Transverse colon (tissue), 4 donors: ENCODE measurements at regions not wholly inside any gene's neighbourhood (a gene's known extent, or its start where the extent isn't known, plus 50 kb on each side); places are given as distances from the start of the nearest gene placed in this dataset.

Experiments used
- DNase-seq: peaks from one replicate; pipeline ENCODE4 v3.0.0-alpha.2; 2019
- H3K27ac ChIP-seq, 4 donors: fragments of 200-600 bp; sonication (generic); 2 replicates each; pipeline ENCODE4 v1.5.1; 2016 to 2018; ENCODE audit warnings: inconsistent platforms in 4 of 4
- H3K27me3 ChIP-seq: fragments of 200-600 bp; sonication (generic); 2 replicates; pipeline ENCODE4 v1.5.1; 2017; ENCODE audit warnings: inconsistent platforms
- H3K36me3 ChIP-seq, 4 donors: fragments of 200-600 bp; sonication (generic); 2 replicates each; pipeline ENCODE4 v1.5.1; 2017 to 2019; ENCODE audit warnings: inconsistent platforms in 4 of 4
- H3K4me1 ChIP-seq, 4 donors: fragments of 200-600 bp; sonication (generic); 2 replicates each; pipeline ENCODE4 v1.5.1; 2017 to 2020; ENCODE audit warnings: inconsistent platforms in 4 of 4
- H3K4me3 ChIP-seq, 4 donors: fragments of 200-600 bp; sonication (generic); 1 replicate in 1 of 4; 2 replicates in 3 of 4; pipeline versions ENCODE4 v1.5.1 to v1.6.1; 2017 to 2019; ENCODE audit warnings: inconsistent platforms in 4 of 4
- H3K9me3 ChIP-seq, 2 donors: fragments of 200-600 bp; sonication (generic); 2 replicates each; pipeline ENCODE4 v1.5.1; 2017 to 2019; ENCODE audit warnings: inconsistent platforms in 2 of 2
- EP300 ChIP-seq: sonication (generic); formaldehyde crosslinking; IDR thresholded peaks from one replicate; pipeline ENCODE4 v1.6.1; 2017; ENCODE audit warnings: antibody characterized with exemption, low read depth
- POLR2A ChIP-seq: fragments of 450-650 bp; IDR thresholded peaks from one replicate; pipeline ENCODE4 v1.6.1; 2016; ENCODE audit warnings: antibody characterized with exemption, mild to moderate bottlenecking, moderate library complexity
- POLR2AphosphoS5 ChIP-seq, 3 donors: sonication (generic); formaldehyde crosslinking; IDR thresholded peaks; one replicate each; pipeline ENCODE4 v1.6.1; 2016; ENCODE audit warnings: antibody characterized with exemption in 3 of 3
- WGBS, 2 donors: methylation state at CpG; one replicate each; pipeline ENCODE4 v1.1.5; 2018; ENCODE audit warnings: low coverage in 1 of 2; 5-methylcytosine and 5-hydroxymethylcytosine counted together
- in situ Hi-C, 4 donors: fragments of 200-750 bp; cut with MboI; loops; one replicate each; pipeline versions ENCODE4 v1.15.0 to v1.15.1; 2017; ENCODE audit warnings: low sequenced_read_pairs in 3 of 4, low pct_ligation_motif_present in 1 of 4, low pct_unique_long_range_greater_than_20kb in 1 of 4
- intact Hi-C: fragments of 100-400 bp; cut with DNase I; formaldehyde crosslinking; loops from one replicate; pipeline ENCODE4 v1.15.1; 2023; ENCODE audit warnings: low total_unique reads
- TF ChIP-seq, protein P1 (sequence below), 5 experiments: fragments of 200-600 bp in 3 of 5; fragments of 450-650 bp in 2 of 5; sonication (generic) in 3 of 5; IDR thresholded peaks; 1 replicate in 2 of 5; 2 replicates in 3 of 5; pipeline ENCODE4 v1.5.1; 2016 to 2017; ENCODE audit warnings: antibody characterized with exemption in 5 of 5, inconsistent platforms in 3 of 5, mild to moderate bottlenecking in 2 of 5, moderate library complexity in 1 of 5

DNA sequence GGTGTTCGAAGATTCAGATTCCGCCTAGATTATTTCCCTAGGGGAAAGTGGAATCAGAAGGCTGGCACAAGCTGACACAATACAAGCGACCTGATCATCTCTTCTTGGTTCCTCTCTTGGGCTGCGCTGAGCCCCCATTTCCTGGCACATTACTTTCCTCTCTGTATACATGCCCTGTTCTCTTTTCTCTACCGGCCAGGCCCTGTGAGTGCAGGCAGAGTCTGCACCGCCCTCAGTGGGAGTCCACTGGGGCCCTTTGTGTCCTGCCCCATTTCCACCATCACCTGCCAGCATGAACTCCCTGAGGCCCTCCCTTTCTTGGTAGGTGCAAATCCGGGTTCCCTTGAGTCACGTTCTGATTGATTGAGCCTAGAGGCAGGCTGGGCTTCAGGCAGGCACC lies 287.9 kb downstream of the MSX2 start:
- Histone ChIP-seq H3K9me3 (no peaks in the 10 kb centered on the region), H3K27ac (no peak overlapping the region), H3K4me3 (no peak overlapping the region), H3K27me3 (no peaks in the 10 kb centered on the region), H3K4me1 (no peaks in the 10 kb centered on the region), H3K36me3 (no peaks in the 10 kb centered on the region)
- DNase-seq: no peak
- in situ Hi-C loops (no loop called here), intact Hi-C loops (no loop called here)
- 40 to 78% methylated on average over 1 to 8 of the region's 8 CpGs for WGBS, 2 donors
- TF ChIP-seq POLR2AphosphoS5 (IDR thresholded peaks at IDR 0.05): no peak
- TF ChIP-seq EP300: no peak

DNA sequence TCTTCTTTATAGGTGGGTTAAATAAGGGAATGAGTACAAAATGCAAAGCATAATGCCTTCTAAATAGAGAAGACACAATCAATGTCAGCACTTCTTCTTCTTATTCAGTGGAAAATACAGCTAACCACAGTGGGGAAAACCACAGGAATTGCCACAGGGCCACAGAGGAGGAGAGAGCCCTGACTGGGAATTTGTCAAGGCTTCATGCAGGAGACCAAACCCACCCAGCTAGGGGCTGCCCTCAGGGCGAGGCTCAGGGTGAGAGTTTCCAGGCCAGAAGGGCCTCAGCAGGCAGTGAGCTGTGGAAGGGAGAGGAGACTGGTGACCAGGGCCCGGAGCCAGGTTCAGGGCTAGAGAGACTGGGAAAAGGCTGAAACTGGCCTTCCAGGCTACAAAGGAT lies 279.1 kb downstream of the MSX2 start:
- intact Hi-C loops: no loop called here
- in situ Hi-C loops: no loop called here

DNA sequence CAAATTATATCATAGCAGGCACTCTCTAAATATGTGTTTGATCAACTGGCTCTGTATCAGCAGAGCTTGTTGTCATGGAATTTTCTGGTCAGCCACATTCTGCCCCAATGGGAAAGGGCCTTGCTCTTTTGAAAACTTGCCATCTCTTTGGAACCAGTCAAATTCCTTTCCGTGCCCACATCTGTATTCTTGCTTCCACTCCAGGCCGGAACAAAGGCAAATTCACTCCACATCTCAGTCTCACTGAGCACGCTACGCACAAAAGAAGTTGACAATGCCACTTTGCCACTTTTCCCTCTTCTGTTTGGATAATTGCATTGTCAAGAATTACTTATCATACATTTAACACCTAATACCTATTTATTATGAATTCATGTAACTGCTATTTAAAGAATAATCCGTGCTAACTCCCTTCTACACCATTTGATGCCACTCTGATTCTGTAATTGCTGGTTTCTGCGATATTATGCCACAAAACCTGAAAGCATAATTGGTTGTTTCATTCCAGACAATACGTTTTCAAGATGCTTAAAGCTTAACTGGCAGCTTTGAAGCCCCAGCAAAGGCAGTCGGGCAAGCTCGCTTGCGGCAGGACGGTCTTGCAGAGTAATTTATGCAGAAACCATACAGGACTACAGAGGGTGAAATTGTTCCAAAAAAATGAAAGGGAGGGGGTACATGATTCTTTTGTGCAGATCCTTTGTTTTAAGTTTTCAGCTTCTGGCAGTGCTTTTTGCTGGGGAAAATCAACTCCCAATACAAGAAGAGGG lies 277.7 kb downstream of the MSX2 start:
- in situ Hi-C loops: no loop called here
- intact Hi-C loops: no loop called here

More for the DNA sequence above, 279.1 kb downstream of the MSX2 start:
- Histone ChIP-seq H3K9me3 (no peaks in the 10 kb centered on the region), H3K4me3 (no peak overlapping the region), H3K36me3 (no peaks in the 10 kb centered on the region), H3K27me3 (no peaks in the 10 kb centered on the region), H3K4me1 (no peaks in the 10 kb centered on the region), H3K27ac (no peak overlapping the region)
- 52% methylated on average over 2 of the region's 2 CpGs; no CpG with 5 or more reads in 1 of the 2 donors for WGBS, 2 donors
- DNase-seq: no peak
- TF ChIP-seq EP300 (no peak), POLR2AphosphoS5 (IDR thresholded peaks at IDR 0.05) (no peak), POLR2A (no peak)
- TF ChIP-seq, protein P1, sequence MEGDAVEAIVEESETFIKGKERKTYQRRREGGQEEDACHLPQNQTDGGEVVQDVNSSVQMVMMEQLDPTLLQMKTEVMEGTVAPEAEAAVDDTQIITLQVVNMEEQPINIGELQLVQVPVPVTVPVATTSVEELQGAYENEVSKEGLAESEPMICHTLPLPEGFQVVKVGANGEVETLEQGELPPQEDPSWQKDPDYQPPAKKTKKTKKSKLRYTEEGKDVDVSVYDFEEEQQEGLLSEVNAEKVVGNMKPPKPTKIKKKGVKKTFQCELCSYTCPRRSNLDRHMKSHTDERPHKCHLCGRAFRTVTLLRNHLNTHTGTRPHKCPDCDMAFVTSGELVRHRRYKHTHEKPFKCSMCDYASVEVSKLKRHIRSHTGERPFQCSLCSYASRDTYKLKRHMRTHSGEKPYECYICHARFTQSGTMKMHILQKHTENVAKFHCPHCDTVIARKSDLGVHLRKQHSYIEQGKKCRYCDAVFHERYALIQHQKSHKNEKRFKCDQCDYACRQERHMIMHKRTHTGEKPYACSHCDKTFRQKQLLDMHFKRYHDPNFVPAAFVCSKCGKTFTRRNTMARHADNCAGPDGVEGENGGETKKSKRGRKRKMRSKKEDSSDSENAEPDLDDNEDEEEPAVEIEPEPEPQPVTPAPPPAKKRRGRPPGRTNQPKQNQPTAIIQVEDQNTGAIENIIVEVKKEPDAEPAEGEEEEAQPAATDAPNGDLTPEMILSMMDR (IDR thresholded peaks at IDR 0.05): no peak

DNA sequence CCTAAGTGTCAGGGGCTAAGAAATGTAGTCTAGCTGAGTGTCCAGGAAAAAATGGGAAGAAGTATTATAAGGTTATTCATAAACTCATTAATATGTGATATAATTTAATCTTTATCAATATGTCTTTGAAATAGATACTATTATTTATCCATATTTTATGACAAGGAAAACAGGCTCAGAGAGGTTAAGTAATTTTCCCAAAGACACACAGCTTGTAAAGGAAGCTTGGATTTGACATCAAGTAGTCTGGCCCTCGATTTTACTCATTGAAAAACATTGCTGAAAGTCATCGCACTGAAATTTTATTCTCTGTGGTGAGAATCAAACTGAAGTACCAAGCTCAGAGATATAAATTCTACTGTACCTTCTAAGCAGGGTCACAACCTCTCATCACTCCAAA lies 276.9 kb downstream of the MSX2 start:
- H3K36me3 ChIP-seq: no peaks in the 10 kb centered on the region
- H3K27ac ChIP-seq: no peak overlapping the region
- in situ Hi-C loops (no loop called here), intact Hi-C loops (no loop called here)
- H3K27me3 ChIP-seq: no peaks in the 10 kb centered on the region
- no peak overlapping the region for H3K4me3 ChIP-seq
- TF ChIP-seq POLR2AphosphoS5 (IDR thresholded peaks at IDR 0.05) (no peak), EP300 (no peak), POLR2A (no peak)
- TF ChIP-seq, protein P1 (IDR thresholded peaks at IDR 0.05): no peak
- H3K4me1 ChIP-seq: no peaks in the 10 kb centered on the region
- WGBS, 2 donors: 43 to 81% methylated on average over 2 of the region's 2 CpGs
- H3K9me3 ChIP-seq: no peaks in the 10 kb centered on the region
- DNase-seq: no peak

More for the DNA sequence above, 277.7 kb downstream of the MSX2 start:
- Histone ChIP-seq H3K4me3 (no peak overlapping the region), H3K36me3 (no peaks in the 10 kb centered on the region), H3K27me3 (no peaks in the 10 kb centered on the region), H3K27ac (no peak overlapping the region), H3K9me3 (no peaks in the 10 kb centered on the region), H3K4me1 (no peaks in the 10 kb centered on the region)
- no peak for DNase-seq
- no peak for TF ChIP-seq POLR2A
- TF ChIP-seq, protein P1 (IDR thresholded peaks at IDR 0.05): no peak
- no peak for TF ChIP-seq POLR2AphosphoS5 (IDR thresholded peaks at IDR 0.05)
- no peak for TF ChIP-seq EP300
- 43 to 70% methylated on average over 6 to 11 of the region's 11 CpGs for WGBS, 2 donors
